A204.1 (cell line): ENCODE measurements at regions not wholly inside any gene's neighbourhood (a gene's known extent, or its start where the extent isn't known, plus 50 kb on each side); places are given as distances from the start of the nearest gene placed in this dataset.
"Not testable (repeated sequence)": the region's sequence is repeated elsewhere in the genome, so short reads cannot be mapped to it uniquely, and the experiment has no call there.

Source experiments
- FAIRE-seq: peaks from 2 replicates; lab custom pipeline; 2012; peaks lifted over from hg19 to GRCh38; lab: Jason Lieb, UNC

- FAIRE-seq = no peak
Observed at GRCh38 chr4:137955595-137955994, 286.6 kb downstream of the SLC7A11 start.

GRCh38 chr4:137952116-137952515 lies 290.0 kb downstream of the SLC7A11 start:
- no peak for FAIRE-seq

GRCh38 chr4:137950286-137950685 lies 291.9 kb downstream of the SLC7A11 start:
- FAIRE-seq = no peak

GRCh38 chr4:137949746-137950145 lies 292.4 kb downstream of the SLC7A11 start:
- FAIRE-seq = no peak

- FAIRE-seq = no peak
Observed at GRCh38 chr4:137946453-137947174, 295.5 kb downstream of the SLC7A11 start.

- FAIRE-seq = not testable (repeated sequence)
Observed at GRCh38 chr4:137942815-137943214, 299.3 kb downstream of the SLC7A11 start.

GRCh38 chr4:137942015-137942515 lies 300.1 kb downstream of the SLC7A11 start:
- FAIRE-seq = not testable (repeated sequence)

GRCh38 chr4:137934911-137935310 lies 307.2 kb downstream of the SLC7A11 start:
- no peak for FAIRE-seq

GRCh38 chr4:137934046-137934445 lies 308.1 kb downstream of the SLC7A11 start:
- FAIRE-seq = no peak

GRCh38 chr4:137927972-137928371 lies 314.2 kb downstream of the SLC7A11 start:
- FAIRE-seq = no peak

GRCh38 chr4:137923494-137923893 lies 318.7 kb downstream of the SLC7A11 start:
- no peak for FAIRE-seq

- no peak for FAIRE-seq
Observed at GRCh38 chr4:137922721-137923120, 319.4 kb downstream of the SLC7A11 start.

- FAIRE-seq = no peak
Observed at GRCh38 chr4:137909529-137910309, 332.4 kb downstream of the SLC7A11 start.

GRCh38 chr4:137905930-137906329 lies 336.2 kb downstream of the SLC7A11 start:
- FAIRE-seq = no peak

- FAIRE-seq = no peak
Observed at GRCh38 chr4:137901114-137901513, 341.0 kb downstream of the SLC7A11 start.

GRCh38 chr4:137896221-137896737 lies 345.9 kb downstream of the SLC7A11 start:
- no peak for FAIRE-seq

- not testable (repeated sequence) for FAIRE-seq
Observed at GRCh38 chr4:137895515-137895914, 346.6 kb downstream of the SLC7A11 start.

- FAIRE-seq = no peak
Observed at GRCh38 chr4:137892134-137892533, 350.0 kb downstream of the SLC7A11 start.

- FAIRE-seq = peak; percentile 54
Observed at GRCh38 chr4:137890812-137891211, 351.3 kb downstream of the SLC7A11 start.

- no peak for FAIRE-seq
Observed at GRCh38 chr4:137881641-137882040, 349.3 kb upstream of the PCDH18 start.

- not testable (repeated sequence) for FAIRE-seq
Observed at GRCh38 chr4:137868067-137868466, 335.8 kb upstream of the PCDH18 start.

- no peak for FAIRE-seq
Observed at GRCh38 chr4:137866671-137867070, 334.4 kb upstream of the PCDH18 start.

- FAIRE-seq = peak; percentile 97
Observed at GRCh38 chr4:137861682-137862081, 329.4 kb upstream of the PCDH18 start.
